Thyroid gland (tissue), 4 donors: ENCODE measurements at regions not wholly inside any gene's neighbourhood (a gene's known extent, or its start where the extent isn't known, plus 50 kb on each side); places are given as distances from the start of the nearest gene placed in this dataset.

Experiments used
- POLR2A ChIP-seq, 2 donors: fragments of 450-650 bp; IDR thresholded peaks; one replicate each; pipeline ENCODE4 v1.6.1; 2017; ENCODE audit warnings: antibody characterized with exemption in 2 of 2, mild to moderate bottlenecking in 2 of 2, moderate library complexity in 1 of 2
- TF ChIP-seq, protein P1 (sequence below), 6 experiments: fragments of 200-600 bp in 3 of 6; fragments of 450-650 bp in 3 of 6; sonication (generic) in 3 of 6; IDR thresholded peaks; one replicate each; pipeline ENCODE4 v1.5.1; 2016 to 2019; ENCODE audit warnings: antibody characterized with exemption in 6 of 6, mild to moderate bottlenecking in 2 of 6, inconsistent platforms in 1 of 6, moderate library complexity in 1 of 6

DNA sequence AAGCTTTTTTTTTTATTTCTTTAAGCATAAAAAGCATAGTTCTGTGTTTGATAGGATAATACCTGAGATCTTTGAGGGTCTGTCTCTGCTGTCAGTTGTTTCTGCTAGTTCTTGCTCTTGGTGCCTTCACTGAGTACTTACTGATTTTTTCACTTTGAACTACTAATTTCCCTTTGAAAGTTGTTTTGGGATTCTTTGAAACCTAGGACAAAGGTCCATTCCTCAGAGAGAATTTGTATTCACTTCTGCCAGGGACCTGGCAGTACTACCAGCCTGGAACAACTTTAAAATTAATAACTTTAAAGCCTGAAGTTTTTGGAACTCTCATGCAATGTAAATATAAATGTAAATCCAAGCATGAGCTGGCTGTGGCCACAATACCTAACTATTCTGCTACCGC is 190.1 kb downstream of the TM2D1 start:
- TF ChIP-seq, protein P1, sequence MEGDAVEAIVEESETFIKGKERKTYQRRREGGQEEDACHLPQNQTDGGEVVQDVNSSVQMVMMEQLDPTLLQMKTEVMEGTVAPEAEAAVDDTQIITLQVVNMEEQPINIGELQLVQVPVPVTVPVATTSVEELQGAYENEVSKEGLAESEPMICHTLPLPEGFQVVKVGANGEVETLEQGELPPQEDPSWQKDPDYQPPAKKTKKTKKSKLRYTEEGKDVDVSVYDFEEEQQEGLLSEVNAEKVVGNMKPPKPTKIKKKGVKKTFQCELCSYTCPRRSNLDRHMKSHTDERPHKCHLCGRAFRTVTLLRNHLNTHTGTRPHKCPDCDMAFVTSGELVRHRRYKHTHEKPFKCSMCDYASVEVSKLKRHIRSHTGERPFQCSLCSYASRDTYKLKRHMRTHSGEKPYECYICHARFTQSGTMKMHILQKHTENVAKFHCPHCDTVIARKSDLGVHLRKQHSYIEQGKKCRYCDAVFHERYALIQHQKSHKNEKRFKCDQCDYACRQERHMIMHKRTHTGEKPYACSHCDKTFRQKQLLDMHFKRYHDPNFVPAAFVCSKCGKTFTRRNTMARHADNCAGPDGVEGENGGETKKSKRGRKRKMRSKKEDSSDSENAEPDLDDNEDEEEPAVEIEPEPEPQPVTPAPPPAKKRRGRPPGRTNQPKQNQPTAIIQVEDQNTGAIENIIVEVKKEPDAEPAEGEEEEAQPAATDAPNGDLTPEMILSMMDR (IDR thresholded peaks at IDR 0.05): no peak
- TF ChIP-seq POLR2A (IDR thresholded peaks at IDR 0.05): no peak
